ENCODE measurements at regions not wholly inside any gene's neighbourhood (a gene's known extent, or its start where the extent isn't known, plus 50 kb on each side); places are given as distances from the start of the nearest gene placed in this dataset.
"Not testable (repeated sequence)": the region's sequence is repeated elsewhere in the genome, so short reads cannot be mapped to it uniquely, and the experiment has no call there.

DNA sequence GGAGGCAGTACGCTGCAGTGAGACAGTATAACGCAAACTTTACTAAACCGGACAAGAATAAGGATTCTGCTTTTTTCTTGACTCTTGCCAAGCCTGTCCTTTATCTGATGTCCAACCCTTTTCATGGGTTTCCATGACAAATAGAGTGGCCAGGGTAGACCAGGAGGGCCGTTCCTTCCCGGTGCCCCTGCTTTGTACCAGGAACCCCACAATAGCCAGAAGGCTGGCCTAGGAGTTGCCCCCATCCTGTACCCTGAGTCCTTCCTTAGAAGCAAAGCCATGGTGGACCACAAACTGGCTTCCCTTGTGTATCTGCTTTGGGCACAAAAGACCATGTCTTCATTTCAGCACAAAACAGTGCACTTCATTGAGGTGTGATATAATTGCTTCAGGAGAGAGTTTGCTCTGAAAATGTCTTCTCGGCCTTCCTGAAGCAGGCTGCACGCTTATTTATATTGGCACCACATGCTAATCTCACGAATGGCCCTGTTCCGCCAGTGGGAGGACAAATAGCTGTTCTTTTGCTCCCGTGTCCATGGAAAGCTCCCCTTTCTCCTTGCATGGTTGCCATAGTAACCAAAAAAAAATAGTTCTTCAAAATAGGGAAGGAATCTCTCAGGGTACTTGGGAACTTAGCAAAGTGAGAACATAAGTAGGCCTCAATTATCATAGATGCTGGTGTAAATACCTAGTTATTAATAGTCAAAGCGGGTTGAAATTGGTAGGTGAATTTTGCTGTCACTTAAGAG, 222.1 kb downstream of the ZIC5 start:
- DNase-seq (ENCODE audit: low spot score in 2 of 2) = peak in 1 of 2 donors; percentile 42
- FAIRE-seq = no peak

DNA sequence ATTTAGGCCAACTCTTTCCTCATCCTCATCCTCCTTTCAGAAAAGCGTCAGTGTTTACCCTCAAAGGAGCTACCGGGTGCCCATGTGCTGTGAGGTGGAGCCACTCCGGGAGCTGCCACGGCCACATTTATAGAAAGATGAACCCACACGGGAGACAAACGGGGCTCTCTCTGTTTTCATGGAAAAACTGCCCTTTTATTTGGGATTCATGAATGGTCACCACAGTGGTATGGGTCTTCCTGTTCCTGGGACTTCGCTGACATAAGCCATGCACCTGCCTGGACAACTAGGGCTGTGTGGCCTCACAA, 224.2 kb downstream of the ZIC5 start:
- FAIRE-seq (no peak), DNase-seq (ENCODE audit: low spot score in 2 of 2) (no peak)

DNA sequence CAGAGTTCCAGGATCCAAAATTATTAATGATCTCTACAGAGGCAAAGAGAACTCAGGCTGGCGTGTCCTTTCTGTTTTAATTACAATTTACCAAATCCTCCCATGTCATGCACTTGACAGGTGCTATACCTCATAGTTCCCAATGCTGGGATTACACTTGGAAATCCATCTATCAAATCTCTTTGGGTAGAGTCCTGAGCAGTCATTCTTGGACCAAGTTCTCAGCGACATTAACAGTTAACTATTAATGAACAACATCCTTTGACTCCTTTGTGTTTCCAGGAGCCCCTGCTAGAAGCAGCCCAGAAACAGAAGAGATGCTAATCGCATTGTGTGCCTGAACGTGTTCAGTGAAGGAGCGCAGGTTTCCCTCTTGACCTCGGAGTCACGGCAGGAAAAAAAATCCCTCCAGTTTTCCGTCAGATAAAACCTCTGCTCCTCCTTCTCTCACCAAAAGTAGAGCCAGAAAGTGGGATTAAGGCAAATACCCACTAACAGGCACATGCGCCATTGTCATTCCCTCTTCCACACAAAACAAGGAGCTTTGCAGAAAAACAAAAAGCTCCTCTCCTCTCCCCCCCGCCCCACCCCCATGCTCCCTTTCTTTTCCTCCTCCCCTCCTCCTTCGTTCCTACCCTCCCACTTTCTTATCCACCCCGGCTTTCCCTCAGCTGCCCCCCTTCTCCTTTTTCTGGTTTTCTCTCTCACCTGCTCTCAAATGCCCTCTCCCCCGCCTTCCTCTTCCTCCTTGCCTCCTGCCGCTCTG, 224.7 kb downstream of the ZIC5 start:
- no peak for DNase-seq (ENCODE audit: low spot score in 2 of 2)
- FAIRE-seq = no peak

DNA sequence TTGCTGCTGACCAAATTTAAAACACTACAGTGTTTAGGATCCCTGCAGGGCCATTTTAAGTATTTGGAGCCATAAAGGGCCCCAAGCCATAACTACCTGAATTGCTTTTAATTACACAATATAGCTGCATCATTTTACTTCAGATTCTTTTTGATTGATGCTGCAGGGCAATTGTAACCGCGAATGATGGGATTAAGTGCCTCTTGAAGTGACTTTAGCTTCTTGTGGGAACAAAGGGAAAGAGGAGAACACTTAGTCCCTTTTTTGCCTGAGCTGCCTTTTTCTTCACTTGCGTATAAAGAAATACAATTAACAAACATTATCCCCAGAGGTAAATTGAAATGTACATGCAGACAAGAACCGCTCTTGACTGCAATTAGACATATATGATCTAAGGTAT, 228.5 kb downstream of the ZIC5 start:
- DNase-seq (ENCODE audit: low spot score in 2 of 2) (no peak), FAIRE-seq (no peak)

DNA sequence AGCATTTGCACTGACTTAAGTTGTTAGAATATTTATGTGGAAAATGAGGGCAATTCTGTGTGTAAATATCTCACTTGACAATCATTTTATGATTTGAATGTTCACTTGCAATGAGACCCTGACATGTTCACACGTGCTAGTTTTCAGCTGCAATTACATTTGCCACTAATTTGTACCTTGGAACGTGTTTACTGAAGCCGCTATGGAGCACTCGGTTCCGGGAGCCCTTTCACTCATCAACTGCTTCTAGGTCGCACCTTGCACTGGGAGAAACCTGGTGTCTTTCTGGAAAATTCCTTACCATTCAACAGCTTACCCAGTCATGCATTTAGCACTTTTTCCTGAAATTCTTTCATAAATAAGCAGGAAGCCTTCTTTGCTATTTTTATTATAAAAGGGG, 229.6 kb downstream of the ZIC5 start:
- FAIRE-seq = no peak
- DNase-seq (ENCODE audit: low spot score in 2 of 2) = no peak

DNA sequence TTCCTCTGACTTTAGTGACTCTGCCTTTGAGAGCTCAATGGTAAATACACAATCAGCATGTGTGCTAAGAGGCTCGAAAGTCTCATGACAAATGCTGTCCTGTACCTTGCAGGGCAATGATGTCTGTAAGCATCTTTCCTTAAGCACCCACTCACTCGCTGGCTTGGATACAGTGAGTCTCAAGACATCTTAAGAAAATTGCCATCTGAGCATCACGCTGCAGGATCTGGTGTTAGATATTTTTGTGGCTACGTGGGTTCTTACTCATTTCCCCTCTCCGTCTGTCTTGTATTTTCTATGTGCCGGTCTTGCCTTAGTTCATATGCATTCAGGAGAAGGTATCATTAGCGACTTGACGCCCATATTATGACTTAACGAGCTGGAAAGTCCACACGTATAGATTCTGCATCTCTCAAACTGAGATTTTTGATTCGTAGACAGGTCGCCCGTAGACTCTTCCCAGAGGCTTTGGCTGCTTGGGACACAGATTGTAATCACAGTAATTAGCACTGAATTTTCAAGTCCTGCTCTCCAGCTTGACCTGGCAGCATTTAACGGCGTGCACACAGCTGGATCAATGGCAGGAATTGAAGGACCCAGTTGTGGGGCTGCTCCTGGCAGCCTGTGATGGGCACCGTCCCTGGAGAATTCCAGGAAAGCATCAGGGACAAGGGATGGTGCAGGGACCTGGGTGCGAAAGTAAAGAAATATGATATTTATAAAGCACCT, 231.2 kb downstream of the ZIC5 start:
- no peak for DNase-seq (ENCODE audit: low spot score in 2 of 2)
- no peak for FAIRE-seq

DNA sequence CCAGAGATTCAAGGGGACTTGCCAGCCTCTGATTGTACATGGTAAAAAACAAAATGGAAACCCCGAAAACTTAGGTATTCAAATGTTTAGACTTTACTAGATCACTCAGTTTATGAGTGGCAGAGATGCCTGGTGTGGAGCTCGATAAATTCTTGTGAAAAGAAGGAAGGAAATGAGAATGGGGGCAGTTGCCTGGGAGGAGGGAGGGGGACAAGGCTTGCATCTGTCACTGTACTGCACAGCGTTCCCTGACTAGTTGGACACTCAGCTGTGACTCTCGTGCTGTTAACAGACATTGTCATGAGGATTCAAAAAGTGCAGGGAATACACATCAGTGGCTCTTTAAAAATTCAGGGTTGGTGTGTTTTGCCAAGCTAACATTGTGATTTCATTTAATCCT, 232.9 kb downstream of the ZIC5 start:
- FAIRE-seq = no peak
- no peak for DNase-seq (ENCODE audit: low spot score in 2 of 2)

DNA sequence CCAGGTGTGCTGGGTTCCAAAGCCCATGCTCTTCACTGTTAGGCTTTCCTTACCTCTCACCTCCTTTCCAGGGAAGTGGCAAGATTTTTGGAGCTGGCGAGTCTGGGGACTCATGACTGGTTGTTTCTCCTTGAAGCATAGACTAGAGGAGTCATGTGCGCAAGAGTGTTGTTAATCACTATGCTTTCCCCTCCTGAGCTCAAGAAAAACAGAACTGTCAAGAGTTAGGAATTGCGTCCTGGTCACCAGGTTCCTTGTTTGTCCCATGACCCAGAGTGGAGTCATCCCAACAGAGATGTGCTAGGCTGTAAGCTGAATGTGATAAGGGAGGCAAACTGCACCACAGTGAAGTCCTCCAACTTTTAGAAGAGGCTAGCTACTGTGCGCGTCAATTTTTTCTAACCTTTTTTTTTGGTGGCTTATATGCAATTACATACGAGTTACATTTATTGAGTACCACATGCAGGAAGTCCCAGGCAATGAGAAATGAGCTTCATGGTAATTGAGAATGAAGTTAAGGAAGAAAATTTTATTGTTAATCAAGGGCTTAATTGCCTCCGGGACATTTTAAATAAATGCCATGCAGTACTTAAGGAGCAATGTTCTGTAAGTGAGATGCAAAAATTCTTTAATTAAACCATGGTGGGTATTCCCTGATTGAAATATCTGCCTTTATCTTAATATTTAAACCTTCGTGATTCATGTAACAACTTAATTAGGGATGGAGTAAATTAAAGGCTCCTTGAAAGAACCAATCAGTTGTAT, 233.9 kb downstream of the ZIC5 start:
- no peak for DNase-seq (ENCODE audit: low spot score in 2 of 2)
- no peak for FAIRE-seq

DNA sequence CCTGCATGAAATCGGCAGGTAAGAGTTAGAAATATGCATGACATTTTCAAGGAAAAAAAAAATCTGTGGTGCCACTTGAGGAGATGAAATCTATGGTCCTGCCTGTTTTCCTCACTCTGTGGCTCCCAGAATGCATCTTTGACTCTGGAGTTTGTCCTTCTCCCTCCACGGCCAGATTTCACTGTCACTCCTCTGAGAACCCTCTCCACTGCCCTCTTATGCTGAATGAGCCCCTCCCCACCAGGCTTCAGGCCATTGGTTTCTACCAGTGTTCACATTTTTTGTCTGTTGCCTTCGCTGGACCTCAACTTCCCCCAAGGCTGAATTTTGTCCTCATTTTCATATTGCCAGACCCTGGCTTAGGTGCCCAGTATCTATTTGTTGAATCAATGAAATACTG, 235.0 kb downstream of the ZIC5 start:
- FAIRE-seq = no peak
- no peak for DNase-seq (ENCODE audit: low spot score in 2 of 2)

DNA sequence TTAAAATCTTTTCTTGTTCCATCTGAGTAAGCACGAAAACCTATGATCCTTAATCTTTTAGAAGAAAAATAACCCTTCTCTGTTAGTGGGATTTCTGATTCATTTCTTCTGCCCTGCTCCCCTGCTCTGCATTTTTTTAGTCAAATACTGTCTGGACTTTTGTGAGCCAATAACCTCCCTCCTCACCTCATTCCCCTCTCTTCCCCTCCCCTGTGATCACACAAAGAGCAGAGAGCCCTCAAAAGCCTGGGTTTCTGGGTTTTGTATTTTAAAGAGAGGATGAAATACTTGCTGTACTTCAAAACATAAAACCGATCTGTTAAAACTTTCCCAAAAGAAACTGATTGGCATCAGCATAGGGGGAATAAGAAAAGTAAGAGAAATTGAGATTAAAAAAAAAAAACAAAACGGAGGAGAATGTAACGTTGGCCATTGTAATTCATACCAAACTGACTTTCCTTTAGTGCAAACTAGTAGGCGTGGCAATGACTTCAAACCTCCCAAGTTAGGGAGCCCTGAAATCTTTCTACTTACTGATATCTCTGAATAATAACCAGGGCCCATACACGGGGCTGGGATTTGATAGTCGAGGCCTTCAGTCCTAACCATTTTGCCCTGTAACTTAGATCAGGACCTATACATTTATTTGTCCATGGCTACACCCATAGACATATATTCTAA, 232.9 kb downstream of the TM9SF2 start:
- FAIRE-seq = no peak
- DNase-seq (ENCODE audit: low spot score in 2 of 2) = no peak

DNA sequence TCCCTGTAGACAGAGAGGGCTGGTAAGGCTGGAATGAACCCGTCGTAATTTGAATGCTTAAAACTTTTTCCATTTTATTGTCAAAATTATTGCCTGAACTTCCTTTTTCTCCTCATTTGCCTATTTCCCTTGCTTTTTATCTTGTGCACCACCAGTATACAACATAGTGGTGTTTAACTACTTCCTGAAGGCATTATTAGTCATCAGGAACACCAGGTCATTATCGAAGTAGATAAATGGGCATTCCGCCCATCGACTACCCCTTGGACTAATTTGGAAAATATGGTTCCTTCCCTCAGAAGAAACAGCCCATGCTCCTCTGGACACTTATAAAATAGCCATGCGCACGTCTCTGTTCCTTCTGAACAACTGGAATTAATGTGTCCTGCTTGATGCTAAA, 232.1 kb downstream of the TM9SF2 start:
- FAIRE-seq = no peak

DNA sequence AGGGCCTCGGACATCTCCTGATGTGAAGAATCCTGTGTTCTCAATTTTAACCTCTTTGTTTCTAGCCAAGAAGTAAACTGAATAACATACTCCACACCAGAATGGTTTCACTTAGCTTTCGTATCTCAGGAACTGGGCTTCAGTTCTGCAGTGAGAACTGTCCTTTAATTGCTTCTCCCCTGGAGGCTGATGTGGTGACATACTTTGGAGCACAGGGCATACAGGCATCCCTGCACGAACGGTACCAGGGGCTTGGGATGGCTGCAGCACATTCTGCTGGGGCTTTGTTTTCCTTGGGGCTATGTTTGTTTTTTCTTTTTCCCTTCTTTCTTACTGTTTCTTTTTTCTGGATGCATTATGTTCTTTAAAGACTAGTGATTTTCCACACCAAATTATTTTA, 230.5 kb downstream of the TM9SF2 start:
- FAIRE-seq = no peak
- DNase-seq (ENCODE audit: low spot score in 2 of 2) = no peak

More for the DNA sequence above, 232.1 kb downstream of the TM9SF2 start:
- no peak for DNase-seq (ENCODE audit: low spot score in 2 of 2)

DNA sequence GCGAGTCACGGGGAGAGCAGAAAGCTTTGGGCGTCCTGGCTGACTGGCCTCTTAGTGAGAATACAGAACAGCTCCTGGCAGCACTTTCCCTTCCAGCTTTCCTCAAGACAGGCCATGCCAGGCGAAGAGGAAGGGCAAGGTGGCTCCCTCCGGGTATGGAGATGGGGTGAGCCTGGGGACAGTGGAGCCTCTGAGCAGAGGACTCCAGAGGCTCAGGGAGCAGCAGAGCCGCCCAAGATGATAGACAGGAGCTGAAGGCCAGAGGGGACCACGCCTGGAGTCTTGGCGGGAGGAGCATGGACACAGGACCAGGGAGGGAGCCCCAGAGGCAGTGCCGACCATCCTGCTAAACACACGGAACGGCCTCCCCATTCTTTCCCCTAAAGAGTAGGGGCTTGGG, 229.1 kb downstream of the TM9SF2 start:
- FAIRE-seq (no peak), DNase-seq (ENCODE audit: low spot score in 2 of 2) (no peak)

DNA sequence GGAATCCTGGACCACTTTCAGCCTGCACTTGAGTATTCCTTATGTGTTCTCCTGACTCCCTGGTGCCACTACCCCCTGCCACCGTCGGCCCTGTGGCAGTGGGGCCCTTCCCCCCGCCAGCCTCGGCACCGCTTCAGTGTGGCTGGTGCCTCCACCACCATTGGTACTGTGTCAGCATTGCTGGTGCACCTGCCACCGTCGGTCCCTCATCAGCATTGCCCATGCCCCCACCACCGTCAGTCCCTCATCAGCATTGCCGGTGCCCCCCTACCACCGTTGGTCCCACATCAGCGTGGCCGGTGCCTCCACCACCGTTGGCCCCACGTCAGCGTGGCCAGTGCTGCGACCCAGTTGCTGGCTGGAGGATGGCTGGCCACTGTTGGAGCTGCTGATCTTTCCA, 228.5 kb downstream of the TM9SF2 start:
- FAIRE-seq = no peak
- DNase-seq (ENCODE audit: low spot score in 2 of 2) = no peak

DNA sequence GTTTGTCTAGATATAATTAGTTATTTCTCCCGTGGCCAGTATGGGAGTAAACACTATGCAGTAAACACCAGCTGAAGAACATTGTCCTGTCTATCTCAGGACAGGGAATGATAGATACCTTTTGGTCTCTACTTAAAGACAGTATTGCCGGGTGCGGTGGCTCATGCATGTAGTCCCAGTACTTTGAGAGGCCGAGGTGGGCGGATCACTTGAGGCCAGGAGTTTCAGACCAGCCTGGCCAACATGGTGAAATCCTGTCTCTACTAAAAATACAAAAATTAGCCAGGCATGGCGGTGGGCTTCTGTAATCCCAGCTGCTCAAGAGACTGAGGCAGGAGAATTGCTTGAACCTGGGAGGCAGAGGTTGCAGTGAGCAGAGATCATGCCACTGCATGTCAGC, 226.4 kb downstream of the TM9SF2 start:
- FAIRE-seq; DNase-seq (ENCODE audit: low spot score in 2 of 2): not testable (repeated sequence)

DNA sequence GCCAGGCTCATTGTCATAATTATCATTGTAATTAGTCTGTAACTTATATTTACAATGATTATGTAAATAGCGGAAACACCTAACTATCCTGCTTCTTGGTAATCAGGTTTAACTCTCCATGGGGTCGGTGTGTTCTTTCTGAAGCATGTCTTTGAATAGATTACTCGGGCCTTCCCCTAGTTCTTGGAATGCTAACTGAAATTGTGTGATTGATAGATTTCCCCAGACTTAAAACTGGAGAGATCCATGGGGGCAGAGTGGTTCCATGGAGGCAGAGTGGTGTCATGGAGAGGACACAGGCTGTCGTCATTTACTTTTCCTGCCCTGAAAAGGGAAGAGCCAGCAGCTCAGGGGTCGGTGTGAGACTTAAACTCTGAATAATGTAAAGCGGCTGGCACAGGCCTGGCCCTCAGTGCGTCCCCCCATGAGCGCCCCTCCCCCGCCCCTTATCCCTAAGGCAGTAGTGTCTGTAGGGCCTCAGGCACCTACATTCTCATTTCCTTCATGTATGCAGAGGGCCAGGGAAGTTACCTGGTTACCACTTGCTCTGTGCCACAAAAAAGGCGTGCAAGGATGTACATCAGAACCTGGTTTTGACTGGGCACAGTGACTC, 225.1 kb downstream of the TM9SF2 start:
- FAIRE-seq (no peak), DNase-seq (ENCODE audit: low spot score in 2 of 2) (no peak)

DNA sequence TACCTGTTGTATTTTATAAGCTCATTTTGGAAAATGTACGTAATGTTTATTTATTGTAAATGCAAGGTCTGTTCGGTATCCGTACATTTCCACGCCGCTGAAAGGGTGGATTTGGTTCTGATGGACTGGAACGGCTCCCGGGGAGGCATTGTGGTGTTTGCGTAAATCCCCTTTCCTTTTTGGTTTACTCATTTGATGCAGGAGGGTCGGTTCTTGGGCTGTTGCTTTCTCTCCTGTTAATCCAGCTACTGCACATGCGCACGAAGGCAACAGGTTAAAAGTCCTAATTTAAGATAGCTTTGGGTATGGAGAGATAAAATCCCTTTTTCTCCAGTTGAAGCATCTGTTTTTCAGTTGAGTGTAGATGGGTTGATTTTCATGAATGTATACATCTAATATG, 224.4 kb downstream of the TM9SF2 start:
- DNase-seq (ENCODE audit: low spot score in 2 of 2) (no peak), FAIRE-seq (no peak)

DNA sequence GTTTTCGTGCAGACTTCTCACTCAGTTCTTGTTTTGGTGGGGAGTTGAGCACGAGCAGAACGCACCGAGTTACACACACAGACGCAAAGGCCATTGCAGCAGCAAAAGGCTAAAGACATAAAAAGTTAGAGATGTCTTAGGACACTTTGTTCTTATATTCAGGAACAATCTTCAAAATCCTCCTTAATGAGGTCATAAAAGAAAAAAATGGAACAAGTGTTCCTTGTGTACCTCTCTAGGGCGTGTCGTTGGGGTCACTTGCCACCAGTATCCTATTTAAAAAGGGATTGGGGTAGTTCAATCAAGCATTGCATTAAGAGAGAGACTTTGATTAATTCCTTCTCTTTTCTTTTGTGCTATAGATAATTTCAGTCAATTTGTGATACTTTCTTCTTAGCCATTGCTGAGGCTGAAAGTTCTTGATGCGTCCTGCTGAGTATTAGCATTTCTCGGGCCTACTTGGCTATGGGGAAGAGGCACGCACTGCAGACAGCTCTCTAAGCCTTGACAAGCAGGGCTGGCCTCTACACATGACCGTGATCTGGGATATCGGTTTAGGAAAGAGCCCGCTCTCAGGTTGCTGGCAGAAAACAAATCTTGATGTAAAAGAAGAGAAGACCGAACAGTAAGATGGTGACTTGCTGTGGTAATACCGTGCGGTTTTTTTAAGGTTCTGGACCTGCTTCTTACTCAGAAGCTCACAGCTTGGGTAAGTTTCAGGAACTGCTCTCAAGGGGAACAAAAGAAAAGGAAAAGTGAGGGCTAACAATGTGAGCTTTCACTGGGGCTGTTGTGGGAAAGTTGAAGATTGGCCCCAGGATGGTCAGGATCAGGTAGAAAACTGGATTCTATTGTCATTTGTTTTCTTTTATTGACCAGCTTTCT, 223.6 kb downstream of the TM9SF2 start:
- FAIRE-seq = no peak

DNA sequence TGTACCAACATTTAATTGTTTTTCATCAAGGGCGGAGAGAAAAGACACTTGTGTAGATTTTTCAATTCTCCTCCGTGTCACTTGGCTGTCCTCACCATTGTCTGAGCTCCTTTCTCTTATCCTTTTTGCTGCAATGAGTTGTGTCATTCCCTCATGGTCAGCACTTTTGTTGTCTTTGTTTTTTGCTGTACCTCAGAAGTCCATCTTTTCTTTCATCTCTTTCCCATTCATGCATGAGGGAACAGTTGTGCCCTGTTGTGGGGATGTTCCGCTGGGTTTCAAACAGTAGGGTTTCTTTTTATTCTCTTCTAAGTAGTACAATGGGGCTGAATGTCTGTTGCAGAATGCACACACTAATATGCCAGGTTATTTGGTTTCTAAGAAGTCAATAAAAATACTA, 222.6 kb downstream of the TM9SF2 start:
- no peak for FAIRE-seq
- no peak for DNase-seq (ENCODE audit: low spot score in 2 of 2)

More for the DNA sequence above, 223.6 kb downstream of the TM9SF2 start:
- DNase-seq (ENCODE audit: low spot score in 2 of 2) = no peak
